ENCODE measurements at regions not wholly inside any gene's neighbourhood (a gene's known extent, or its start where the extent isn't known, plus 50 kb on each side); places are given as distances from the start of the nearest gene placed in this dataset.

GRCh38 chr20:40957265-40957760 is 71.3 kb upstream of the TOP1 start:
- TF ChIP-seq HDGF (IDR thresholded peaks at IDR 0.05; ENCODE audit: borderline replicate concordance) (no peak), PKNOX1 (IDR thresholded peaks at IDR 0.05) (no peak), CTBP1 (IDR thresholded peaks at IDR 0.05; ENCODE audit: borderline replicate concordance) (no peak), TARDBP (IDR thresholded peaks at IDR 0.05) (no peak), FOXM1 (IDR thresholded peaks at IDR 0.05; ENCODE audit: borderline replicate concordance) (no peak), SUZ12 (IDR thresholded peaks at IDR 0.05) (no peak), ZNF384 (IDR thresholded peaks at IDR 0.05) (no peak), NFRKB (IDR thresholded peaks at IDR 0.05) (no peak), SP1 (IDR thresholded peaks at IDR 0.05) (no peak), ELF4 (IDR thresholded peaks at IDR 0.05) (no peak), BHLHE40 (IDR thresholded peaks at IDR 0.05; ENCODE audit: borderline replicate concordance) (no peak), ARNT (IDR thresholded peaks at IDR 0.05) (no peak), FOXA1 (IDR thresholded peaks at IDR 0.05) (no peak), LEF1 (IDR thresholded peaks at IDR 0.05; ENCODE audit: borderline replicate concordance) (no peak)
